HG03521 (cell line): ENCODE measurements at regions not wholly inside any gene's neighbourhood (a gene's known extent, or its start where the extent isn't known, plus 50 kb on each side); places are given as distances from the start of the nearest gene placed in this dataset.

Source experiments
- ATAC-seq: cut with Tn5 transposase; IDR thresholded peaks from one replicate; pipeline ENCODE4 v1.9.1; 2021; ENCODE audit warnings: mild to moderate bottlenecking, moderate library complexity; ENCODE audit not compliant: unreplicated experiment

DNA sequence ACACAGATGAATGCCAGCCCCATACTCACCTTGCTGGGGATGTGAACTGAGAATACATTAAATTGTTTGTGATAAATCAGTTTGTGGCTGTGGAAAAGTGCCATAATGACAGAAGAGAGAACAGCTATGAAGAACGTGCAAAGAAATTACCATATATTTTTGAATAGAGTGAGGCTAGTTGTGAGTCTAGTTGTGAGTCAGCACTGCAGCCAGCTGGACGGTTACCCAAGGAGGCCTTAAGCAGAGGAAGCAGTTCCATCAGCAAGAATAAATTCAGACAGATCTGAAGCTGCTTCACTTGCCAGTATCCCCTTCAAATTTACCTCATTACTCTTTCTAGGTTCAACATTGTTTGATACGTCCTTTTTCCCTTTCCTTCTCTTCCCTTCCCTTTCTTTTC, 446.0 kb downstream of the MTRR start:
- no peak for ATAC-seq

DNA sequence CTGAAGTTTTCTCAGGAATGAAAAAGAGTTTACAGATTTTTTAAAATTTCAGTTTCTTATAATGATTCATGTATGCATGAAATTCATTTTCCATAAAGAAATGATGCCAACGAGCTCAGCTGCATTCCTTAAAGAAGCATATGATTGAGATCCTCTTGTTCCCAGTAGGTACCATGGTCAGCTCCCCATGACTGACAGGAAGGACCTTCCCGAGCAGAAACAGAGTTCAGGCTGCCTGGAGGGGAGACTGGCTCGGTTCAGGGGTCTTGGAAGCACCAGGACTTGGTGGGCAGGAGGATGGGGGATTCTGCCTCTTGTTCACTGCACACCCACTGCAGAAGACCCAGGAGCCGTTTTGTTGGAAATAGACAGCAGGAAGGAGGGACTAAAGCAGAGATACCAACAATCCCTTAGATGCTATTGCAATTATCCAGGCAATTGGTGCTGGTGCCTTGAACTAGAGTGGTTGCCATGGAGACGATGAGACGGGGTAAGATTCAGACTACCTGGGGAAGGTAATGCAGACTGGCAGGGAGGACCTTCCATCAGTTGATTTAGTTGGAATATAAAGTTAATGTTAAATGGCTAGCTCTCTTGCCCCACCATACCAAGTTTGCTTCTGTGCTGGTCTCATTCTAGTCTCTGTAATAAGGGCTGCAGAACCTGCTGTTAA, 447.8 kb downstream of the MTRR start:
- no peak for ATAC-seq

DNA sequence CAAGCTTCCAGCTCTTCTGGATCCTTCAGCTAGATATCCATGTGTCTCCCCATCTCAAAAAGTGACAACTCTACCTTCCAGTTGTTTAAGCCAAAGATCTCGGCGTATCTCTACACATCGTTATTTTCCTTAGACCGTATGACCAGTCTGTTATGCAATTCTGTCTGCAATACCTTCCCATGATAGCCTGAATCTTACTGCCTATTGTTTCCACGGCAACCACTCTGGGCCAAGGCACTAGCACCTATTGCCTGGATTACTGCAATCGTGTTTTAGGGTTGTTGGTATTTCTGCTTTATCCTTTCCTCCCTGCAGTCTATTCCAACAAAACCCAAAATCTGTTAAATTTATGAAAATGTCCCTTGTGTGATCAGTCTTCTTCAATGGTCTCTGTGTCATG, 448.4 kb downstream of the MTRR start:
- no peak for ATAC-seq

DNA sequence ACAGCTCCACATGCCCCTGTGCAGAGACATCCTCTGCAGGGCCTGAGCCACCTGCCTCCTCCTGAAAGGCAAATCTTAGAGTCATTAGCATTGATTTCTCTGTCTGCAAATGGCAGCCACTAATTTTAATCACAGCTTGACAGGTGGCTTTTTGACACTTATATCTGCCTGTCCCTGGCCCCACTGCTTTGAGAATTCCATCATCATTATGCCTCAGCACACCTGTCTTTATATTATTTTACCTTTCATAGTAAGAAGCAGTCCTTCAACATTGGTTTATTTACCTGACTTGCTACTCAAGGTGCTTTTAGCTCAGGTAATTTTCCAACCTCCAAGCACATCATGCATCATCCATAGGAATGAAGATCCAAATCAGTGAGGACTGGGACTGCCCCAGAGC, 451.3 kb downstream of the MTRR start:
- no peak for ATAC-seq

DNA sequence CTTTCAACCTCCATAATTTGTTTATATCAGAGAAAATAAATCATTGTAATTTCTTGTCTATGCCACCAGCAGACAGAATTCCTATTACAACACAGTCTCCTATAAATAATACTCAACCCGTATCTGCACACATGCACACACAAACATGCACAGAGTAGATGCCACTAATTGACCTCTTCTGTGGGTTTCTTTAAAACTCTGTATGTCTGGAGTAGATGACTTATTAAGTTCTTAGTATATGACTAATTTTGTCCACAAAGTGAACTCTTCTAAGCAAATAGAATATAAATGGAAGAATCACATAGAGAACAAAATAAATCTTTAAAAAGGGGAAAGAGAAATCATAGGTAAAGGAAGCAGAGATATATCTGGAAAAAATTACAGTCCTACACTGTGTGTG, 452.3 kb downstream of the MTRR start:
- no peak for ATAC-seq

DNA sequence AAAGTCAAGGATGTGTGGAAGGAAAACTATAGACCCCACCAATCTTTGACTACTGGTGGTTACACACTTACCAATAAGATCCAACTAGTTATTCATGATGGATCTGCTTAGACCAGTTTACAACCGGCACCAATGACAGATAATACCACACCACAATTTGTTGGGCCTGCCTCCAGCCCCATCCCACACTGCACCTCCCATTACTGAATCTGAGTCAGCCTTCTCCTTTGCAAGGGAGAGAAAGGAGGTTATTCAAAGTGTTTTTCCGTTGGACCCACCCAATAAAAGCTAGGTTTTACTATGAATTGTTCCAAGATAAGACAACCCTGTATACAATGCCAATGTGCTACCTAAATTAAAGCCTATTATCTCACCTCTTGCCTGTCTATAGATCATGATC, 453.5 kb downstream of the MTRR start:
- ATAC-seq: no peak

DNA sequence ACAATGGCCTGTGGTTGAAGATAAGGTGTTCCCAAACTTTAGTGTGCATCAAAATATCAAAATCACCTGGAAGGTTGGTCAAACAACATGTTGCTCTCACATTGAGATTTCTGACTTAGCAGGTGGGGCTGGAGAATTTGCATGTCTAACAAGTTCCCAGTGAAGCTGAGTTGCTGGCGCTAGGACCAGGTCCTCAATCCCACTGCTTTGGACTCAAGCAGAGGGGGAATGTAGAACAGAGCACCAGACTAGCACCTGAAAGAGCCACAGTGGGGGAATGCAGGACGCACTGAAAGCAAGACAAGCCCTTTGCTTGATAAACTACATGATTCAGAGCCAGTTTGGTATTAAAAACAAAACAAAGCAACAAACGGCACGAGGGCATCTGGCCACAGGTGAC, 458.1 kb downstream of the MTRR start:
- no peak for ATAC-seq

DNA sequence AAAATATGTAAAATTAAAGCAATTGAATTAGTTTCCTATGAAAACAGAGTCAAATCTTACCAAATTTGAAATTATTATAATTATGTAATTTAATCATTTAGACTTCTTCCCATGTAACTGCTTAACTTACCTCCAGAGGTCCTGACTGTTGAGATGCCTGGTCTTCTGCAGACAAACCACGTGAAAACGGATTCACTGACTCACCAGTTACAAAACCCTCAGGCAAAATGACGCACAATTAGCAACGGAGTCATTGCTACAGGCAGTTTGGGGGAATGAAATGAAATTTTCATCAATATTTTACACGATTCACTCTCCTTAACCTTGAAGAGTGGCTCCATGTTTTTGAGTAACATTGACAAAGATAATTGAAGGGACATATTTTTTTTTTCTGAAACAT, 460.8 kb downstream of the MTRR start:
- ATAC-seq: no peak

DNA sequence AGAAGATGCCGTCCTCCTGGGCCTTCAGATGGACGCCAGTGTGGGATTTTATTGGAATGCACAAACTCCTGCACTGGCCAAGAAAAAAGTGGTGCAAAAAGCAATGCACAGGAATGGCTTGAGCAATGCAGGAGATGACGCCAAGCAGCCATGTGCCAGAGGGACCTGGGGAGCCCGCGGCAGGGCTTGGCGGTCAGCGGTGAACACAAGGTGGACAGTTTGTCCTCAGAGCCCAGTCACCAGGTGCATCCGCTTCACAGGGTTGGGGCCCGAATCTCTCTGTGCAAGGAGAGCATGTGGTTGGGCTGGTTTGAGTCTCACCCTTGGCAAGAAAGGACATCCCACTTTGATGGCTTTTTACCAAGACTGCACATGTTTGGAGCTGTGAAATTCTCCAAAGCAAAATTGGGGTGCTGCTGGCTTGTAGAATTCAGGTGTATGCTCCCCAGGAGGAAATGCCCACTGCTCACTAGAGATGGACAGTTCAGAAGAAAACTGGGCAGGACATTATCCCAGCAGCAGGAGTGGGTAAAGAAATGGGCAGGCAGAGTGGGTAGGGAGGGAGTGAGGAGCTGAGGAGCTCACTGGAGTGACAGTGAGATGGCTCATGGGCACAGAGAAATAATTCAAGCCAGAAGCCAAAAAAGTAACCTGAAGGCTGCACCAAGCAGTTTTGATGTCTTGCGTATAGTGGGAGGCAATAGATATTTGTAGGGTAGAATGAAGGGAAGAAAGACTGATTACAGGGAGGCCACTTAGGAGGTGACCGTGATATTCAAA, 463.9 kb downstream of the MTRR start:
- ATAC-seq: no peak

DNA sequence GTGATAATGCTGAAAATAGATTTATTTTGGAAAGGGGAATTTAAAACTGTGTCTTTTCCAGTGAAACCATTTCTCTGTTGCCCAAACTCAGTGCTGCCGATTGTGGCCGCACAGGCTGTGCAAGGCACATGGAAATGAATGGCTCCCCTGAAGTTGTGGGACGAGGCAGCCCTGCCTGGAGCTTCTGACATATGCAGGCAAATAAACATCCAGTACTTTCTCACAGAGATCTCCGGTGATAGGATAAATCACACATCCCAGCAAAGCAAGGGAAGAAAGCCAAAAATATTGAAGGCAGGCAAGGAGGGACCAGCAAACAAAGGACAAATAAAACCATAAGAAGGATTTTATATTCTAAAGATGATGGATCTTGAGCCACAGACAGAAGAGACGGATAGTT, 464.5 kb downstream of the MTRR start:
- no peak for ATAC-seq

DNA sequence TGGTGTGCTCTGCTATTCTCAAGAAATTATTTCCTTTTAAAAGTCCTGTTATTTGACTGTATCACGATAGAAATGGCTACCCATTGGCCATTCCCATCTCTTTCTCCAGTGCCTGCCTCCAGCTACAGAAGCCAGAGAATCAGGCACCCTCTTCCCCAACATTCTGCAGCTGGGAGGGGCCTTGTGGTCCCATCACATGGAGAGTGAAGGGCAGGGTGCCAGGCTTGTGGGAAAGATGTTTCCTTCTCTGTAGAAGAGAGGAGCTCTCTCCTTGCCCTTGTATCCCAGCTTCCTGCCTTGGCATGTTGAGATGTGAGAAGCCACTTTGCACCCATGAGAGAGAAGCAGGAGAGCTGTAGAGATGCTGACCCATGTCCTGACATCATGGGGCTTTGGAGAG, 465.0 kb downstream of the MTRR start:
- no peak for ATAC-seq

DNA sequence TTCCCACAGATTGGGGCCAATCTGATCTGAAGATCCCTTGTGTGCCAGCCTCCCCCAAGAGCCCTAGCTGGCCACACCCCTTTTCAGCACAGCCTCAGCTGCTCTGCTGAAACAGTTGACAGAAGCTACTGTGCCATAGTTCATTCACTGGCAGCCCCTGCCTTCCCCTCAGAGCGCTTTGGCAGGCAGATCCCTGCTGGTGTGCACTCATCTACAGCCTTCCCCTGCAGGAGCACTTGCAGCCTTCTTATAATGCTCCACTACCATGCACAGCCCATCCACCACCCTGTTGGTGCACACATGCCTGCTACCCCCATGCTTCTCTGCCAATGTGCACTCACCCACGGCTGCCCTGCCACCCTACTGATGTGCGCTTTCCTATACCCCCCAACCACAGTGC, 471.3 kb downstream of the MTRR start:
- ATAC-seq: no peak

DNA sequence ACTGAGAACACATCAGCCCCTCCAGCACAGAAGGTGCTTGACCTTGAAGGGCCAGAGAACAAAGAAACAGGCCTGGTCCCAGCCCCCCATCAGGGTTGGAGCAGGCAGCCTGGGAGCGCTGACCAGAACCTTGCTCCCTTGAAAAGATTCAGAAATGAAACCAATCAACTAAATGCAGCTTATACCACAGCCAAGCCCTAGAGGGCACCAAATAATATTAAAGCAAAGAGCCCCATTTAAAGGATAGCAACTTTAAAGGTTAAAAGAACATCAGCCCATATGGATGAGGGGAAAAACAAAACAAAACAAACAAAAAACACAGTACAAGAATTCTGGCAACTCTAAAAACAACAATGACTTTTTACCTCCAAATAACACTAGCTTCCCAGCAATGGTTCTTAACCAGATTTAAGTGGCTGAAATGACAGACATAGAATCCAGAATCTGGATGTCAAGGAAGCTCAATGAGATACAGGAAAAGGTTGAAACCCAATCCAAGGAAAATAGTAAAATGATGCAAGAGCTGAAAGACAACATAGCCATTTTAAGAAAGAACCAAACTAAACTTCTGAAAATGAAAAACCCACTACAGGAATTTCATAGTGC, 471.9 kb downstream of the MTRR start:
- no peak for ATAC-seq

DNA sequence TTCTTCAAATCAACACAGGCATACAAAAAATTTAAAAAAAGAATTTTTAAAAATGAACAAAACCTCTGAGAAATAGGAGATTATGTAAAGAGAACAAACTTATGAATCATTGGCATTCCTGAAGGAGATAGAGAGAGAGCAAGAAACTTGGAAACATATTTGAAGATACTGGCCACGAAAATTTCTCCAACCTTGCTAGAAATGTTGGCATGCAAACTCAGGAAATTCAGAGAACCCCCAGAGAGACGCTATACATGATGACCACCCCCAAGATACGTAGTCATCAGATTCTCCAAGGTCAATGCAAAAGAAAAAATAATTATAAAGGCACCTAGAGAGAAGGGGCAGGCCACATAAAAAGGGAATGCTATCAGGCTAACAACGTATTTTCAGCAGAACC, 472.5 kb downstream of the MTRR start:
- ATAC-seq: no peak

DNA sequence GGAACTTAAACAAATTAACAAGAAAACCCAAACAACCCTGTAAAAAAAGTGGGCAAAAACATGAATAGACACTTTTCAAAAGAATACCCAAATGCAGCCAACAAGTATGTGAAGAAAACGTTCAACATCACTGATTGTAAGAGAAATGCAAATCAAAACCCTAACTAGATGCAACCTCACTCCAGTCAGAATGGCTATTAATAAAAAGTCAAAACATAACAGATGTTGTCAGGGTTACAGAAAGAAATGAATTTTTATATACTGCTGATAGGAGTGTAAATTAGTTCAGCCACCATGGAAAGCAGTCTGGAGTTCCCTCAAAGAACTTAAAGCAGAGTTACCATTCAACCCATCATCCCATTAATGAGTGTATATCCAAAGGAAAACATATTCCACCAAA, 479.0 kb downstream of the MTRR start:
- ATAC-seq: no peak

DNA sequence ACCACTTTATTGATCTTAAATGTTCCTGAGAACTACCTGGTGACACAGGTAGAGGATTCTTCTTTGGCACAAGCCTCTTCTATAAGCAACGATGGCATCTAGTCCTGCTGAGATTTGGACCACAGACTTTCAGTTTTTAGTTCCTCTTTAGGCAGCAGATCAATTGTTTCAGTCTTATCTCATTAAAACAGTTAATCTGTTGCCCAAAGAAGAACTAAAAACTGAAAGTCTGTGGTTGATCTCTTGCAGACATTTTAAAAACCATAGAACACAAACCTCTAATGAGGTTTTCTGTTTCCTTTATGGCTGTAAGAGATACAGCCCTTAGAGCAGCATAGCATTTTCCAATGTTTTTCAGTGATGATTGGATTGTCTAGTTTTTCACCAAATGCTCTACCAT, 480.9 kb downstream of the MTRR start:
- peak; percentile 92 for ATAC-seq

DNA sequence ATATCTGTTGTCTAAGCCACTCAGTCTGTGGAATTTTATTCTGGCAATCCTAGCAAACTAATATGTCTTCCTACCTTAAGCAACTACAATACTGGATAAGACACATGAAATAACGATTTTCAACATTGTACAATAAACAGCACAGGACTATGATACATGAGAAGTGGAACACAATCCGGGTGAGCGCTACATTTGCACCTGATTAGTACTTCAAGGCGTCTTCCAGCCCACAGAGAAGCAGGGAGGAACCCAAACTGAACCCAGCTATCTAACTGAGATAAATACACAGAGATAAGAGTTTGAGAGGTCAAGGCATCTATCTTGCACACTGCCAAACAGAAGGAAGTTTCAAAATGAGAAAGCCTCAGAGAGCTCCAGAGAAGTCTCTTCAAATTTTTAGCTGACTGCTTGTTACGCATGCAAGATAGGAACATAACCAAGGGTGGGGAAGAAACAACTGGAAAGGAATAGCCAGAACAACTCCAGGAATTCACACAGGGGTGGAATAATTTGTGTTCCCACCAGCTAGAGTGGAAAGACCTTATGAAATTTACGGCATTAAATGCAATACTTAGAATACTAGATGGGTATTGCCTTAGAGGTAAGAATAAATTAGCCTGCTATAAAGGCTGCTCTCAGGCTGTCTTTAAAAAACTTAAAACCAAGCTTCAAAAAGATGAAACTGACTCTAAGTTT, 481.8 kb downstream of the MTRR start:
- no peak for ATAC-seq

DNA sequence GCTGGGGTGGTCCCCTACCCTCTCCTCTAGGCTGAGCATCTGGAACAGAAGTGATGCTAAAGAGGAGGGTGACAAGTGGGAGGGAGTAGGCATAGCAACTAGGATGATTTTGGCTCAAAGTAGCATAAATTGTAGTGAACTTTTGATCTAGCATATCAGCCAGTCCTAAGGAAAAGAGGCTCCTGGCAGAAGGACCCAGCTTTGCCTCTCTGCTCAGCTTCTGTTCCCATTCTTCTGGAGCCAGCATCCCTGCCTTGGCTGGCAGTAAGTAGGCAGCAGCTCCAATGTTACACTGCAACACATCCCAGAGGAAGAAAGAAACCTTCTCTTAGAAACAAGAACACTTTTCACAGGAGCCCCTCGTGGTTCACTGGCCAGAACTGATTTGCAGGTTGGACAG, 487.0 kb downstream of the MTRR start:
- no peak for ATAC-seq

DNA sequence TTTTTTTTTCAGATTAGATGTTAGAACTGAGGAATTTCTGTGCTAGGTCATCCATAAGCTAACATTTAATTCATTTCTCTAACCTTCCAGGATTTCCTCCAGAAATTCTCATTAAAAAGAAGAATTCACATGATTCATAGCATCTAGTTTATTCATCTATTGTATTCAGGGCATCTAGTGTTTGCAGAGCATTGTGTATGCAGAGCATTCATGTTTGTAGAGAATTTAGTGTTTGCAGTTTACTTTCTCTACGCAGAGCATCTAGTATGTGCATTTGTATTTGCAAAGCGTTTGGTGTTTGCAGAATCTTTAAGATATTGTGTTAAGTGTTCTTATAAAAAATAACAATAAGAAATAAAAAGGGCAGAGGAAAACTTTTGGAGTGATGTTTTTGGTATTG, 491.1 kb downstream of the MTRR start:
- no peak for ATAC-seq

DNA sequence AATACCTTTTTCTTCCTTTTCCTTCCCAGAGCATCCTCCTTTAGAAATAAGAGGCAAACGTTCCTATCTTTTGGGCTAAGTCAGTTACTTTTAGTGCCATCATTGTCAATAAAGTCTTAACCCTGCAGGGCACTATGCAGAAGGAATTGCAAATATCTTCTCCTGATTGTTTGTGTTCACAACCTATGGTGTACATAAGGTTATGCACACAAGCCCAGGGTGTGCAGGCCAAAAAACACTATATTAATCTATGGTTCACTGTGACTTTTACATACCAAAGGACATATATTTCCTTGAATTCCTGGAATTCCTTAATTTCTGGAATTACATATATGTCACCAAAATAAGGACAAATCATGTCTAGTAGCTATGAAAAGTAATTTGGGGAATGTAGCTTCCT, 493.5 kb downstream of the MTRR start:
- no peak for ATAC-seq

DNA sequence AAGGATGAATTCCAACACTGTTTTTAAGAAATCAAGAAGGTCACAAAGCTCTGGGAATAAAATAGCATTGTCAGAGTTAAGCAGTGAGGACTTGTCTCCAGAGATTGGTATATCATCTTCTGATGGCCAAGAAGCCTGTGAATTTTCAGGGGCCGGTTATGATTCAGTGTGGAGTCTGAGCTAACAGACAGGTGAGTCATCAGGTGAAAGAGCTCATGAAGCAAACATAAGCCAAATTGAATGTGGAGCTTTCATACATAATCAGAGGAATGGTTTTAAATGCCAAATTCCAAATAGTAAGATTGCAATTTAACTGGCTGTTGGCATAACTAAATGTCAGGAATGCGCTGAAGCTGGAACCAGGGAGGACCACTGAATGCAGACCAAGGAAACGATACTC, 494.2 kb downstream of the MTRR start:
- no peak for ATAC-seq

DNA sequence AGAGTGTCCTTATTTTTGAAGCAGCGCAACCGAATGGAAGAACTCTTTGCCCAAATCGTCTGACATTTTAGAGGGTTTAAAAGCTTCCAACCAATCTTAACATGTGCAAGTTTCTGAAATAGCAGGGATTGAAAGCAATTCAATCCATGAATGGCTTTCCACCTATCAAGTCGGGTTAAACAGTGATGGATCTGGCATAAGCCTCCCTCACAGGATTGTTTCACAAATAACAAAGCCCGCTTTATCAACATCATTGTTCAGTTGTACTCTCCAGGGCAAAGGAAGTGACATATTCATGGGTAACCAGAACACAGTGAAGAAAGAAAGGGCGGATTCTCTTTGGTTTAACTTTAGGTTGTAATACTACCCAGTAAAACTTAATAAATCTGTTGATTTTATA, 497.3 kb downstream of the MTRR start:
- no peak for ATAC-seq
